A549 (cell line): ENCODE measurements at regions not wholly inside any gene's neighbourhood (a gene's known extent, or its start where the extent isn't known, plus 50 kb on each side); places are given as distances from the start of the nearest gene placed in this dataset.

Source experiments
- ATAC-seq, 2 experiments: fragments of 200-7000 bp in 1 of 2; fragments of >200 bp in 1 of 2; cut with Nextera tagmentation in 1 of 2; cut with Tn5 transposase in 1 of 2; 3 replicates each; pipeline versions ENCODE4 v1.8.0 to v1.9.1; 2018 to 2020; ENCODE audit warnings: mild to moderate bottlenecking in 1 of 2, moderate library complexity in 1 of 2
- CTCF ChIA-PET: fragments of 300-600 bp; sonication (Branson Sonifier 250); formaldehyde crosslinking; extraction: SDS; loops from one replicate; lab custom pipeline; 2021; ENCODE audit warnings: antibody characterized with exemption, inconsistent platforms; lab: Yijun Ruan, JAX
- POLR2A ChIA-PET: fragments of 350-600 bp; formaldehyde crosslinking; extraction: SDS; loops from one replicate; lab custom pipeline; 2021; ENCODE audit warnings: antibody characterized with exemption, inconsistent platforms; lab: Yijun Ruan, JAX
- DNase-seq, 2 experiments: peaks; one replicate each; pipeline versions ENCODE4 v3.0.0 to v3.0.0-alpha.2; 2011 to 2016; ENCODE audit warnings: low read depth in 1 of 2, low spot score in 1 of 2
- FAIRE-seq: peaks from 2 replicates; lab custom pipeline; 2011; peaks lifted over from hg19 to GRCh38; lab: Jason Lieb, UNC
- H3K27ac ChIP-seq, 2 experiments: fragments of >200 bp; sonication (Bioruptor Twin); formaldehyde crosslinking; 3 replicates each; pipeline ENCODE4 v1.5.1; 2016 to 2017
- H3K4me1 ChIP-seq: fragments of >200 bp; sonication (Bioruptor Twin); formaldehyde crosslinking; 3 replicates; pipeline ENCODE4 v1.6.1; 2016
- H3K4me2 ChIP-seq: fragments of >200 bp; sonication (Bioruptor Twin); formaldehyde crosslinking; 3 replicates; pipeline ENCODE4 v1.6.1; 2016
- H3K4me3 ChIP-seq: fragments of >200 bp; sonication (Bioruptor Twin); formaldehyde crosslinking; 3 replicates; pipeline ENCODE4 v1.5.1; 2016
- H3K9me3 ChIP-seq: fragments of >200 bp; sonication (Bioruptor Twin); formaldehyde crosslinking; 3 replicates; pipeline ENCODE4 v1.6.1; 2016
- ATOH8 ChIP-seq: fragments of 250-450 bp; sonication (Bioruptor Pico); IDR thresholded peaks from 2 replicates; pipeline ENCODE4 v1.5.0; 2020; ENCODE audit warnings: low read depth, mild to moderate bottlenecking, moderate library complexity
- BHLHE40 ChIP-seq: IDR thresholded peaks from 2 replicates; pipeline ENCODE4 v1.6.1; 2012; ENCODE audit warnings: low read depth, low read length, inconsistent platforms
- CBX2 ChIP-seq: fragments of 200-600 bp; sonication (generic); IDR thresholded peaks from 2 replicates; pipeline ENCODE4 v1.6.1; 2016; ENCODE audit warnings: low read depth, mild to moderate bottlenecking, borderline replicate concordance
- CBX8 ChIP-seq: fragments of 200-600 bp; sonication (generic); IDR thresholded peaks from 2 replicates; pipeline ENCODE4 v1.6.1; 2016
- CEBPB ChIP-seq, 2 experiments: fragments of >200 bp in 1 of 2; sonication (Bioruptor Twin) in 1 of 2; formaldehyde crosslinking in 1 of 2; IDR thresholded peaks; 2 replicates each; pipeline ENCODE4 v1.6.1; 2012 to 2016
- CHD2 ChIP-seq: fragments of 150-350 bp; IDR thresholded peaks from 2 replicates; pipeline ENCODE4 v1.6.1; 2014; ENCODE audit warnings: low read length; ENCODE audit not compliant: partially characterized antibody
- CHD4 ChIP-seq: fragments of 200-600 bp; sonication (generic); IDR thresholded peaks from 2 replicates; pipeline ENCODE4 v1.6.1; 2016; ENCODE audit warnings: antibody characterized with exemption, mild to moderate bottlenecking, borderline replicate concordance
- E2F6 ChIP-seq: IDR thresholded peaks from 2 replicates; pipeline ENCODE4 v1.6.1; 2012; ENCODE audit warnings: low read depth, borderline replicate concordance
- FOSB ChIP-seq: fragments of 250-450 bp; sonication (Bioruptor Pico); IDR thresholded peaks from 2 replicates; pipeline ENCODE4 v1.5.0; 2020; ENCODE audit warnings: mild to moderate bottlenecking, moderate library complexity
- FOSL2 ChIP-seq, 2 experiments: fragments of 450-650 bp in 1 of 2; fragments of >200 bp in 1 of 2; sonication (Bioruptor Twin) in 1 of 2; formaldehyde crosslinking; IDR thresholded peaks; 2 replicates each; pipeline versions ENCODE4 v1.5.0 to v1.6.1; 2016 to 2020; ENCODE audit warnings: mild to moderate bottlenecking in 1 of 2, moderate library complexity in 1 of 2
- GATA3 ChIP-seq: IDR thresholded peaks from 2 replicates; pipeline ENCODE4 v1.6.1; 2012; ENCODE audit warnings: borderline replicate concordance
- HDAC2 ChIP-seq: fragments of 200-600 bp; sonication (generic); IDR thresholded peaks from 2 replicates; pipeline ENCODE4 v1.6.1; 2016
- HEYL ChIP-seq: fragments of 250-450 bp; sonication (Bioruptor Pico); IDR thresholded peaks from 2 replicates; pipeline ENCODE4 v1.8.0; 2021; ENCODE audit warnings: mild to moderate bottlenecking, moderate library complexity
- HMGXB4 ChIP-seq: fragments of 250-450 bp; sonication (Bioruptor Pico); IDR thresholded peaks from 2 replicates; pipeline ENCODE4 v1.5.0; 2021; ENCODE audit warnings: mild to moderate bottlenecking, moderate library complexity, borderline replicate concordance
- HOXA7 ChIP-seq: fragments of 250-450 bp; sonication (Bioruptor Pico); IDR thresholded peaks from 2 replicates; pipeline ENCODE4 v1.5.0; 2020; ENCODE audit warnings: mild to moderate bottlenecking, moderate library complexity
- JUNB ChIP-seq: fragments of >200 bp; sonication (Bioruptor Twin); formaldehyde crosslinking; IDR thresholded peaks from 2 replicates; pipeline ENCODE4 v1.6.1; 2016
- KDM1A ChIP-seq: fragments of 200-600 bp; sonication (generic); IDR thresholded peaks from 2 replicates; pipeline ENCODE4 v1.6.1; 2016; ENCODE audit warnings: low read depth, mild to moderate bottlenecking
- KDM5A ChIP-seq: fragments of 200-600 bp; sonication (generic); IDR thresholded peaks from 2 replicates; pipeline ENCODE4 v1.6.1; 2016; ENCODE audit warnings: antibody characterized with exemption, mild to moderate bottlenecking
- MAZ ChIP-seq: fragments of 150-350 bp; IDR thresholded peaks from 2 replicates; pipeline ENCODE4 v1.6.1; 2014; ENCODE audit warnings: antibody characterized with exemption, low read depth, low read length, borderline replicate concordance
- MYC ChIP-seq: IDR thresholded peaks from 2 replicates; pipeline ENCODE4 v1.6.1; 2012; ENCODE audit warnings: mild to moderate bottlenecking, inconsistent platforms, low read length, improper control_type of control experiment, borderline replicate concordance
- NPAS2 ChIP-seq: fragments of 250-450 bp; sonication (Bioruptor Pico); IDR thresholded peaks from 2 replicates; pipeline ENCODE4 v1.8.0; 2022; ENCODE audit warnings: mild to moderate bottlenecking, moderate library complexity, borderline replicate concordance
- NR3C1 ChIP-seq: fragments of >200 bp; sonication (Bioruptor Twin); formaldehyde crosslinking; IDR thresholded peaks from 3 replicates; pipeline ENCODE4 v1.6.1; 2017
- PHF8 ChIP-seq: fragments of 200-600 bp; sonication (generic); IDR thresholded peaks from 2 replicates; pipeline ENCODE4 v1.6.1; 2016; ENCODE audit warnings: low read depth, mild to moderate bottlenecking, antibody characterized with exemption, moderate library complexity, borderline replicate concordance
- POLR2AphosphoS2 ChIP-seq: conservative IDR thresholded peaks from 2 replicates; pipeline ENCODE4 v1.6.1; 2012; ENCODE audit warnings: low read length, improper control_type of control experiment, inconsistent platforms
- RAD21 ChIP-seq, 2 experiments: fragments of >200 bp in 1 of 2; sonication (Bioruptor Twin) in 1 of 2; formaldehyde crosslinking in 1 of 2; IDR thresholded peaks in 1 of 2; conservative IDR thresholded peaks in 1 of 2; 2 replicates in 1 of 2; 3 replicates in 1 of 2; pipeline ENCODE4 v1.6.1; 2012 to 2018; ENCODE audit warnings: inconsistent platforms in 1 of 2
- RCOR1 ChIP-seq: fragments of 150-350 bp; IDR thresholded peaks from 2 replicates; pipeline ENCODE4 v1.6.1; 2014; ENCODE audit warnings: antibody characterized with exemption, low read length, low read depth
- SREBF2 ChIP-seq: fragments of 450-650 bp; IDR thresholded peaks from 2 replicates; pipeline ENCODE4 v1.6.1; 2014; ENCODE audit warnings: mild to moderate bottlenecking, moderate library complexity
- TFCP2L1 ChIP-seq: fragments of 250-450 bp; sonication (Bioruptor Pico); IDR thresholded peaks from 2 replicates; pipeline ENCODE4 v1.5.0; 2021; ENCODE audit warnings: mild to moderate bottlenecking
- ZNF302 ChIP-seq: fragments of 250-450 bp; sonication (Bioruptor Pico); IDR thresholded peaks from 2 replicates; pipeline ENCODE4 v1.9.0; 2021; ENCODE audit warnings: inconsistent platforms, mild to moderate bottlenecking, moderate library complexity
- WGBS: methylation state at CpG from one replicate; pipeline ENCODE4 v1.1.6; 2017; ENCODE audit errors: missing lambda C conversion rate; 5-methylcytosine and 5-hydroxymethylcytosine counted together

GRCh38 chr16:85363427-85363826 is 249.7 kb upstream of the GSE1 start:
- H3K4me3 ChIP-seq = no peak overlapping the region
- ATAC-seq (no peak), FAIRE-seq (no peak), DNase-seq (no peak)
- H3K9me3 ChIP-seq = no peaks in the 10 kb centered on the region
- TF ChIP-seq CEBPB (IDR thresholded peaks at IDR 0.05) (no peak), CHD2 (no peak), BHLHE40 (no peak), FOSL2 (IDR thresholded peaks at IDR 0.05) (no peak), FOSL2 (CRISPR knock-in tag; IDR thresholded peaks at IDR 0.05) (no peak), NR3C1 (no peak), CBX8 (no peak), MYC (no peak), ZNF302 (no peak), NPAS2 (CRISPR knock-in tag) (no peak), ATOH8 (CRISPR knock-in tag) (no peak), CBX2 (no peak), KDM1A (no peak), FOSB (CRISPR knock-in tag) (no peak), GATA3 (no peak), PHF8 (no peak)
- CTCF ChIA-PET = interaction anchor here (1.7 to 10.0 kb wide), 4 partner anchors 8 to 246 kb away, joined by 4 to 95 read pairs (median 10); no protein-coding TSS in a partner anchor
- H3K27ac ChIP-seq = no peak overlapping the region
- no peak overlapping the region for H3K4me2 ChIP-seq
- 60% methylated on average over 4 of the region's 5 CpGs for WGBS
- POLR2A ChIA-PET = no interaction called here
- 0 out of 3 replicates have a peak, but pooled peaks cover 5% of the 10 kb centered on the region for H3K4me1 ChIP-seq

GRCh38 chr16:85363881-85364280 is 249.2 kb upstream of the GSE1 start:
- TF ChIP-seq HDAC2 (no peak), KDM5A (no peak), HOXA7 (CRISPR knock-in tag) (no peak), JUNB (no peak), KDM1A (no peak), HEYL (no peak), FOSL2 (IDR thresholded peaks at IDR 0.05) (no peak), FOSL2 (CRISPR knock-in tag; IDR thresholded peaks at IDR 0.05) (no peak), CHD4 (no peak), CEBPB (IDR thresholded peaks at IDR 0.05) (no peak), E2F6 (no peak), NR3C1 (no peak)
- TF ChIP-seq, all 56 proteins: peak for 0
- FAIRE-seq (no peak), ATAC-seq (no peak), DNase-seq (no peak)
- ChIA-PET CTCF (interaction anchor here (1.4 to 10.0 kb wide), 2 partner anchors 29 to 56 kb away, joined by 3 to 95 read pairs; no protein-coding TSS in a partner anchor), POLR2A (no interaction called here)
- no peak overlapping the region for H3K4me2 ChIP-seq
- H3K27ac ChIP-seq = no peak overlapping the region
- H3K9me3 ChIP-seq = no peaks in the 10 kb centered on the region
- 62% methylated on average over 10 of the region's 10 CpGs for WGBS
- H3K4me1 ChIP-seq = 0 out of 3 replicates have a peak, but pooled peaks cover 5% of the 10 kb centered on the region
- H3K4me3 ChIP-seq = no peak overlapping the region

GRCh38 chr16:85364323-85365040 is 248.6 kb upstream of the GSE1 start:
- CTCF ChIA-PET = interaction anchor here (1.4 to 10.0 kb wide), 4 partner anchors 14 to 252 kb away, joined by 3 to 95 read pairs (median 6); no protein-coding TSS in a partner anchor
- H3K4me3 ChIP-seq = no peak overlapping the region
- no peak overlapping the region for H3K4me2 ChIP-seq
- WGBS = 80% methylated on average over 14 of the region's 21 CpGs
- no peak for ATAC-seq
- 0 out of 3 replicates have a peak, but pooled peaks cover under 1% of the 10 kb centered on the region for H3K4me1 ChIP-seq
- no peak for DNase-seq
- FAIRE-seq = no peak
- peak overlapping the region in 1 of 2 experiments; percentile 26; a peak in 2 of 6 replicates for H3K27ac ChIP-seq
- POLR2A ChIA-PET = no interaction called here
- H3K9me3 ChIP-seq = no peaks in the 10 kb centered on the region
- TF ChIP-seq TFCP2L1 (CRISPR knock-in tag) = no peak
- no peak for TF ChIP-seq HMGXB4 (CRISPR knock-in tag)
- TF ChIP-seq SREBF2 = no peak
- TF ChIP-seq MAZ = no peak
- no peak for TF ChIP-seq FOSL2 (IDR thresholded peaks at IDR 0.05)
- no peak for TF ChIP-seq FOSL2 (CRISPR knock-in tag; IDR thresholded peaks at IDR 0.05)
- TF ChIP-seq RAD21 (conservative IDR thresholded peaks at IDR 0.05 in 1 of 2, IDR thresholded peaks at IDR 0.05 in 1 of 2) = no peak
- no peak for TF ChIP-seq HDAC2
- TF ChIP-seq KDM1A = no peak
- TF ChIP-seq POLR2AphosphoS2 = no peak
- no peak for TF ChIP-seq RCOR1
- TF ChIP-seq NR3C1 = no peak
- no peak for TF ChIP-seq HOXA7 (CRISPR knock-in tag)
- TF ChIP-seq HEYL = no peak
- TF ChIP-seq E2F6 = no peak
- no peak for TF ChIP-seq ZNF302
